Mesendoderm (in vitro differentiated cells): ENCODE measurements at regions not wholly inside any gene's neighbourhood (a gene's known extent, or its start where the extent isn't known, plus 50 kb on each side); places are given as distances from the start of the nearest gene placed in this dataset.

Experiments used
- DNase-seq: peaks from one replicate; pipeline ENCODE4 v3.0.0; 2013
- H2AK5ac ChIP-seq: 2 replicates; pipeline ENCODE4 v1.6.1; 2013; ENCODE audit warnings: low read length, inconsistent platforms
- H2BK120ac ChIP-seq: 2 replicates; pipeline ENCODE4 v1.6.1; 2013; ENCODE audit warnings: low read depth, mild to moderate bottlenecking, low read length, moderate library complexity, mixed read lengths
- H2BK15ac ChIP-seq: replicated peaks from 2 replicates; pipeline ENCODE4 v1.6.1; 2013; ENCODE audit warnings: low read depth, mild to moderate bottlenecking, moderate library complexity
- H2BK5ac ChIP-seq: 2 replicates; pipeline ENCODE4 v1.6.1; 2013; ENCODE audit warnings: low read length, inconsistent platforms
- H3K18ac ChIP-seq: 2 replicates; pipeline ENCODE4 v1.6.1; 2013; ENCODE audit warnings: mild to moderate bottlenecking, low read length, mixed read lengths
- H3K23ac ChIP-seq: one replicate; pipeline ENCODE4 v1.6.1; 2013; ENCODE audit warnings: low read length
- H3K27ac ChIP-seq: 2 replicates; pipeline ENCODE4 v1.5.1; 2013; ENCODE audit warnings: low read depth, mild to moderate bottlenecking, inconsistent platforms, low read length, moderate library complexity
- H3K27me3 ChIP-seq: 2 replicates; pipeline ENCODE4 v1.6.1; 2013; ENCODE audit warnings: low read length, control low read depth, mild to moderate bottlenecking, inconsistent platforms; ENCODE audit not compliant: insufficient read depth, poor library complexity
- H3K36me3 ChIP-seq: 2 replicates; pipeline ENCODE4 v1.6.1; 2013; ENCODE audit warnings: low read length, inconsistent platforms; ENCODE audit not compliant: control insufficient read depth, insufficient read depth
- H3K4ac ChIP-seq: one replicate; pipeline ENCODE4 v1.6.1; 2013; ENCODE audit warnings: low read depth, mild to moderate bottlenecking, low read length, moderate library complexity
- H3K4me1 ChIP-seq: 2 replicates; pipeline ENCODE4 v1.6.1; 2013; ENCODE audit warnings: low read depth, low read length, inconsistent platforms; ENCODE audit not compliant: control insufficient read depth
- H3K4me2 ChIP-seq: 2 replicates; pipeline ENCODE4 v1.6.1; 2013; ENCODE audit warnings: low read length
- H3K4me3 ChIP-seq: 2 replicates; pipeline ENCODE4 v1.5.1; 2013; ENCODE audit warnings: mild to moderate bottlenecking, low read length
- H3K56ac ChIP-seq: one replicate; pipeline ENCODE4 v1.6.1; 2013; ENCODE audit warnings: low read length
- H3K79me1 ChIP-seq: 2 replicates; pipeline ENCODE4 v1.6.1; 2013; ENCODE audit warnings: low read length, inconsistent platforms
- H3K79me2 ChIP-seq: 2 replicates; pipeline ENCODE4 v1.6.1; 2013; ENCODE audit warnings: mild to moderate bottlenecking, low read length; ENCODE audit not compliant: control insufficient read depth, insufficient read depth
- H3K9ac ChIP-seq: 2 replicates; pipeline ENCODE4 v1.6.1; 2013; ENCODE audit warnings: low read length, inconsistent platforms
- H4K5ac ChIP-seq: one replicate; pipeline ENCODE4 v1.6.1; 2013; ENCODE audit warnings: low read length
- H4K8ac ChIP-seq: one replicate; pipeline ENCODE4 v1.6.1; 2013; ENCODE audit warnings: low read depth, mild to moderate bottlenecking, control low read depth, low read length, moderate library complexity
- WGBS: extraction: QIAGEN DNeasy Blood & Tissue Kit; methylation state at CpG from one replicate; pipeline ENCODE4 v1.1.7; 2013; ENCODE audit warnings: low lambda C conversion rate, missing lambda C conversion rate; ENCODE audit not compliant: insufficient coverage; ENCODE audit errors: extremely low coverage; 5-methylcytosine and 5-hydroxymethylcytosine counted together

DNA sequence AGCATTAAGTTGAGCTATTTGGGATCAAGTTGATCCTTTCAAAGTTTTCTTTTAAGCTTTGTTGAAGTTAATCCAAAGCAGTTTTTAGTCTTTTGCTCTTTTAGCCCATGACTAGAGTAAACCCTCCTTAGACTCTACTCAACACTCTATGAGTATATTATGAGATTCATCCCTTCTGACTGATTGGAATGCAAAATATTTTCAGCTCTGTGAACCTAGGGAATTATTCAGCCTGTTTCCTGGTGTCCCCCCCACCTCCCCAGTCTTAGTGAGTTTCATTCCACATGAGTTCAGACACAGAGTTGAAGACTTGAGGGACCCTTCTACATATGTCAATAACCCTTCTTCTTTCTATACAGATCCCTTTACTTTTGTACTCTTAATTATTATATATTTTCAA, 413.7 kb downstream of the RFPL4B start:
- H3K9ac ChIP-seq: no peak overlapping the region
- no peak overlapping the region for H4K5ac ChIP-seq
- no peaks in the 10 kb centered on the region for H3K36me3 ChIP-seq
- no peak overlapping the region for H2BK5ac ChIP-seq
- no peak overlapping the region for H3K23ac ChIP-seq
- no peak overlapping the region for H3K4me3 ChIP-seq
- H3K27ac ChIP-seq: no peak overlapping the region
- H3K56ac ChIP-seq: no peak overlapping the region
- DNase-seq: no peak
- H3K27me3 ChIP-seq: no peaks in the 10 kb centered on the region
- H3K79me2 ChIP-seq: no peaks in the 10 kb centered on the region
- no peak overlapping the region for H3K4me2 ChIP-seq
- H3K79me1 ChIP-seq: no peaks in the 10 kb centered on the region
- no peak overlapping the region for H2AK5ac ChIP-seq
- H3K4me1 ChIP-seq: no peaks in the 10 kb centered on the region
- H3K4ac ChIP-seq: no peak overlapping the region
- no peak overlapping the region for H4K8ac ChIP-seq
- no peak overlapping the region for H3K18ac ChIP-seq
- no peak overlapping the region for H2BK15ac ChIP-seq
- H2BK120ac ChIP-seq: no peak overlapping the region

DNA sequence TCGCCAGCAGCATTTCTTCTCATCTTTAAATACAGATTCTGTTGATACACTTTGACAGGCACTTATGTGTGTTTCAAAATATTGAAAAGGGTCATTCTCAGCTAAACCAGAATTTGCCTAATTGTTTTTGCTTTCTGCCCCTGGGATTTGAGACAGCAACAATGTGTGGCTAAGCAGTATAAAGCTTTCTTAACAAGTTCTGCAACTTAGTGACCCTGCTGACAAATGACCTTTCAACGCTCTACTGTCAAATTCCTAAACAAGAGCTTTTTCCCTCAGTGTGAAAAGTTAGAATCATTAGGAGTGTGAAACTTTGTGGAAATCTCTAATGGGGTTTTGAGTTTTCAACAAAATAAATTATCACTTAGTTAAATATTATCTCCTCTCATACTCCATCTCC, 414.6 kb downstream of the RFPL4B start:
- Histone ChIP-seq H2BK15ac (no peak overlapping the region), H3K18ac (no peak overlapping the region), H3K79me2 (no peaks in the 10 kb centered on the region), H3K9ac (no peak overlapping the region), H3K27me3 (no peaks in the 10 kb centered on the region), H3K4ac (no peak overlapping the region), H2BK5ac (no peak overlapping the region), H3K4me2 (no peak overlapping the region), H3K79me1 (no peaks in the 10 kb centered on the region), H3K56ac (no peak overlapping the region), H3K4me1 (no peaks in the 10 kb centered on the region), H3K23ac (no peak overlapping the region), H4K8ac (no peak overlapping the region), H2BK120ac (no peak overlapping the region), H4K5ac (no peak overlapping the region), H3K27ac (no peak overlapping the region), H2AK5ac (no peak overlapping the region), H3K4me3 (no peak overlapping the region), H3K36me3 (no peaks in the 10 kb centered on the region)
- peak; percentile 34 for DNase-seq
- no CpG with 5 or more reads among the region's 2 CpGs for WGBS

DNA sequence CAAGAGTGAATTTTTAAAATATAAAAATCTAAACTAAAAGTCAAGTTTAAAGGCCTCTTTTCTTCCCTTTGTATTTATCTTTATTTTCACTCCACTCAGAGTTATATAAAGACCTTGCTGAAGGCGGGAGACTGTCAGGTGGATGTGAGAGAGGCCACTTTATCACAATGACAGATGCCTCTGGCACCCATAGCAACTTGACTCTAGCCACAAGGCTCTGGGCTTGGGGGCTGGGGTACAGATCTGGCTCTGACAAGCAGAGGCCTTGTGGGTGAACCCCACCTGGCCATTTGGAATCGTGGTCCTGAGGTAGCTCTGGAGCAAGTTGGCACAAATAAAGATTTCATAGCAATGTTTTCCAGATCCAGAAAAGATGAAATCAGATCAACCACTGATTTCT, 417.2 kb downstream of the RFPL4B start:
- Histone ChIP-seq H3K4me2 (no peak overlapping the region), H2BK15ac (no peak overlapping the region), H4K5ac (no peak overlapping the region), H3K18ac (no peak overlapping the region), H3K79me2 (no peaks in the 10 kb centered on the region), H3K23ac (no peak overlapping the region), H3K4ac (no peak overlapping the region), H4K8ac (no peak overlapping the region), H3K4me3 (no peak overlapping the region), H3K36me3 (no peaks in the 10 kb centered on the region), H3K79me1 (no peaks in the 10 kb centered on the region), H3K27ac (no peak overlapping the region), H2AK5ac (no peak overlapping the region), H3K56ac (no peak overlapping the region), H3K27me3 (no peaks in the 10 kb centered on the region), H2BK5ac (no peak overlapping the region), H2BK120ac (no peak overlapping the region), H3K4me1 (no peaks in the 10 kb centered on the region), H3K9ac (no peak overlapping the region)
- no peak for DNase-seq
- no CpG with 5 or more reads among the region's 2 CpGs for WGBS

DNA sequence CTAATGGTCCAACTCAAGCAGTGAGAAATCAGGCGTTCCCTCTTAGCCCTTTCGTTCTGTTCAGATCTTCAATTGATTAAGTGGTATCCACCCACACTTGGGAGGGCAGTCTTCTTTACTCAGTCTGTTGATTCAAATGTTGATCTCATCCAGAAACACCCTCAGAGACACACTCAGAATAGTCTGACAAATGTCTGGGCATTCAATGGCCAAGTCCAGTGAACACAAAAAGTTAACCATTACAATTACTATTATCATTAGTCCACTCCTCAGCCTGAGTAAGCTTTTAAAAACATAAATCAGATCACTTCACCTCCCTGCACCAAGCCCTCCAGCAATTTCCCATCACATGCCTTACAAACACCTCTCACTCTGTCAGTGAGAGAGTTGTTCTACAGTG, 423.2 kb downstream of the RFPL4B start:
- no peak overlapping the region for H3K4me2 ChIP-seq
- H3K4me3 ChIP-seq: no peak overlapping the region
- H3K27me3 ChIP-seq: no peaks in the 10 kb centered on the region
- DNase-seq: no peak
- H3K27ac ChIP-seq: no peak overlapping the region
- no peak overlapping the region for H2BK15ac ChIP-seq
- no peak overlapping the region for H2BK5ac ChIP-seq
- no peak overlapping the region for H3K23ac ChIP-seq
- no peak overlapping the region for H2BK120ac ChIP-seq
- H3K18ac ChIP-seq: no peak overlapping the region
- no CpG with 5 or more reads among the region's 2 CpGs for WGBS
- no peak overlapping the region for H4K5ac ChIP-seq
- no peak overlapping the region for H4K8ac ChIP-seq
- H3K79me1 ChIP-seq: no peaks in the 10 kb centered on the region
- H3K9ac ChIP-seq: no peak overlapping the region
- no peak overlapping the region for H3K56ac ChIP-seq
- H3K4ac ChIP-seq: no peak overlapping the region
- H3K36me3 ChIP-seq: no peaks in the 10 kb centered on the region
- no peaks in the 10 kb centered on the region for H3K4me1 ChIP-seq
- no peaks in the 10 kb centered on the region for H3K79me2 ChIP-seq
- no peak overlapping the region for H2AK5ac ChIP-seq

GRCh38 chr6:112773187-112773586, 426.1 kb downstream of the RFPL4B start:
- no peak overlapping the region for H3K27ac ChIP-seq
- H3K27me3 ChIP-seq: no peaks in the 10 kb centered on the region
- no peak for DNase-seq
- no peak overlapping the region for H3K4me3 ChIP-seq
- no peak overlapping the region for H3K4ac ChIP-seq
- H3K79me2 ChIP-seq: no peaks in the 10 kb centered on the region
- no peak overlapping the region for H2BK5ac ChIP-seq
- H3K36me3 ChIP-seq: no peaks in the 10 kb centered on the region
- H3K4me2 ChIP-seq: no peak overlapping the region
- H4K5ac ChIP-seq: no peak overlapping the region
- no peaks in the 10 kb centered on the region for H3K79me1 ChIP-seq
- no peak overlapping the region for H3K9ac ChIP-seq
- no peak overlapping the region for H3K18ac ChIP-seq
- no peak overlapping the region for H4K8ac ChIP-seq
- H2AK5ac ChIP-seq: no peak overlapping the region
- no CpG with 5 or more reads among the region's 1 CpG for WGBS
- no peak overlapping the region for H3K23ac ChIP-seq
- H3K56ac ChIP-seq: no peak overlapping the region
- no peak overlapping the region for H2BK120ac ChIP-seq
- H2BK15ac ChIP-seq: no peak overlapping the region
- H3K4me1 ChIP-seq: no peaks in the 10 kb centered on the region

- Histone ChIP-seq H2AK5ac (no peak overlapping the region), H3K79me1 (no peaks in the 10 kb centered on the region), H2BK15ac (no peak overlapping the region), H3K18ac (no peak overlapping the region), H3K79me2 (no peaks in the 10 kb centered on the region), H4K5ac (no peak overlapping the region), H3K9ac (no peak overlapping the region), H3K27me3 (no peaks in the 10 kb centered on the region), H3K27ac (no peak overlapping the region), H2BK120ac (no peak overlapping the region), H3K4me1 (no peaks in the 10 kb centered on the region), H2BK5ac (no peak overlapping the region), H3K23ac (no peak overlapping the region), H3K4me3 (no peak overlapping the region), H3K36me3 (no peaks in the 10 kb centered on the region), H3K56ac (no peak overlapping the region), H3K4me2 (no peak overlapping the region), H3K4ac (no peak overlapping the region), H4K8ac (no peak overlapping the region)
- WGBS: no CpG with 5 or more reads among the region's 4 CpGs
- DNase-seq: no peak
These were observed 427.2 kb downstream of the RFPL4B start for GRCh38 chr6:112774319-112774718.
